ENCODE measurements at regions not wholly inside any gene's neighbourhood (a gene's known extent, or its start where the extent isn't known, plus 50 kb on each side); places are given as distances from the start of the nearest gene placed in this dataset.

DNA sequence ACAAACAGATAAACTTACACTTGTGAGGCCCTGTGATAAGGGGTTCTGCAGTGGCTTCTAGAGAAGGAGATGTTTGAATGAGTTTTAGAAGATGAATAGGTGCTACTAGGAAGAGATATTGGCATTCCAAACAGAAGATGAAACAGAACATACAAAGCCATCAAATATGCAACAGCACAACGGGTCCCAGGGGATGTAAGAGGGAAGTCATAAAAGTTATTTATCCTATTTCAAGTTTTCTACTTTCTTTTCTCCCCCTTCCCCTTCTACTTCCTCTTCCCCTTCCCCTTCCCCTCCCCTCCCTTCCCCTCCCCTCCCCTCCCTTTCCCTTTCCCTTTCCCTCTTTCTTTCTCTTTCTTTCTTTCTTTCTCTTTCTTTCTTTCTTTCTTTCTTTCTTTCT lies 94.9 kb upstream of the CADM1 start:
- TF ChIP-seq, protein P1, sequence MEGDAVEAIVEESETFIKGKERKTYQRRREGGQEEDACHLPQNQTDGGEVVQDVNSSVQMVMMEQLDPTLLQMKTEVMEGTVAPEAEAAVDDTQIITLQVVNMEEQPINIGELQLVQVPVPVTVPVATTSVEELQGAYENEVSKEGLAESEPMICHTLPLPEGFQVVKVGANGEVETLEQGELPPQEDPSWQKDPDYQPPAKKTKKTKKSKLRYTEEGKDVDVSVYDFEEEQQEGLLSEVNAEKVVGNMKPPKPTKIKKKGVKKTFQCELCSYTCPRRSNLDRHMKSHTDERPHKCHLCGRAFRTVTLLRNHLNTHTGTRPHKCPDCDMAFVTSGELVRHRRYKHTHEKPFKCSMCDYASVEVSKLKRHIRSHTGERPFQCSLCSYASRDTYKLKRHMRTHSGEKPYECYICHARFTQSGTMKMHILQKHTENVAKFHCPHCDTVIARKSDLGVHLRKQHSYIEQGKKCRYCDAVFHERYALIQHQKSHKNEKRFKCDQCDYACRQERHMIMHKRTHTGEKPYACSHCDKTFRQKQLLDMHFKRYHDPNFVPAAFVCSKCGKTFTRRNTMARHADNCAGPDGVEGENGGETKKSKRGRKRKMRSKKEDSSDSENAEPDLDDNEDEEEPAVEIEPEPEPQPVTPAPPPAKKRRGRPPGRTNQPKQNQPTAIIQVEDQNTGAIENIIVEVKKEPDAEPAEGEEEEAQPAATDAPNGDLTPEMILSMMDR (IDR thresholded peaks at IDR 0.05): no peak

DNA sequence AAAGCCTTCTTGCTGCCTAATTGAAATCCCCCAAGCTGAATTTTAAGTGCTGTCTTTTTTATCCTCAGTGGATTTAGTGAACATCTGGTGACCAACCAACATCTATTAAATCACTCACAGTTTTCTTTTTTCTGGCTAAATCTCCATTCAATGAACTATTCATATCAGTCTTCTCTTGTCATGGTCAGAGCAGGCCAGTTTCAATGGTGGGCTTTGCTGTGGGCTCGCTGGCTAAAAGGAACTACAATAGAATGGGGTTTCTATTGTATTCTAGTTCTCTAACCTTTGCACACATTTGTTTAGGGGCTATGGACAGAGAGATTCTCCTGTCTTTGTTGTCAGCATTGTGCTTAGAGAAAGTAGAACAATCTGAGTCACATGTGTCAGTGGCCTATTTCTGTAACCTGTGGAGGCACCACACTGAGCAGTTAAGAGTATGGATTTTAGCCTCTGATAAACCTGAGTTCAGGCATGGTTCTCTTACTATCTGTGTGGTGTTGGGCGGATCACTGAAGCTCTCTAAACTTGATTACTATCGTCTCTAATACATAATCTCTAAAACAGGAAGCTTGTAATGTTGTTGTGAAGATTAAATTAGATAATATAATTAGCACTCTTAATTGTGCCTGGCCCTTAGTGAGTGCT lies 94.2 kb upstream of the CADM1 start:
- TF ChIP-seq, protein P1 (IDR thresholded peaks at IDR 0.05): no peak

DNA sequence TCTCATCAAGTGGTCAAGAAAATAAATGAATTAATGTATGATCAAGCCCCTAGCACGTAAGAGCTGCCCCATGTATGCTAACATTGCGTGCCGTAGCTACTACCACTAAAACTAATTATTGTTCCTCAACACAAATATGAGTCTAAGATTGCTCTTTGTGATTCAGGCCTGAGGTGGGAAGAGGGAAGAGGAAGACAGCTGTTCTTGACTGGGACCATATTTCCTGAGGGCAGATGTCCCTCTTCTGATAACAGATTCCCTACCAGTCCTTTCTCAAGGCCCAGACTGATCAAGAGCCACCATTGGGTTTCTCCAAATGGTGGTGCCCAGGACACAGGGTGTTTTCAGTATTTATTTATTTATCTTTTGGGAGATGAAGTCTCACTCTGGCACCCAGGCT lies 87.2 kb upstream of the CADM1 start:
- TF ChIP-seq, protein P1 (IDR thresholded peaks at IDR 0.05): no peak

DNA sequence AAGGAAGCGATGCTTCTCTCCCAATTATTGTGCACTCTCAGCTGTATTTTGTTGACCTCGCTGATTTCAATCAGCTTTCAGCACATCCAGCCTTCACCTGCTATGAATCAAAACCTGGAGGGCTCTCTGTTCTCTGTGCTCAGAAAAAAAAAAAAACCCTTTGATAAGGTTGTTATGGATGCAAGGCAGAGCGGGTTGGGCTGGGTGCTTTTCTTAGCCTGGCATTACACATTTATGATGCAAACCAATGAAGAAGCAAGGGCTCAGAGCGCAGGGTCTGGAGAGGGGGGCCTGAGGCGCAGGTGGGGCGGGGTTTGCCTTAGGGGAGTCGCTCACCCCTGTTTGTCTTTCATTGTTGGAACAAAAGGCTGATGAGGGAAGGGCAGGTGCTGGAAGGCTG lies 86.0 kb upstream of the CADM1 start:
- TF ChIP-seq, protein P1 (IDR thresholded peaks at IDR 0.05): no peak

DNA sequence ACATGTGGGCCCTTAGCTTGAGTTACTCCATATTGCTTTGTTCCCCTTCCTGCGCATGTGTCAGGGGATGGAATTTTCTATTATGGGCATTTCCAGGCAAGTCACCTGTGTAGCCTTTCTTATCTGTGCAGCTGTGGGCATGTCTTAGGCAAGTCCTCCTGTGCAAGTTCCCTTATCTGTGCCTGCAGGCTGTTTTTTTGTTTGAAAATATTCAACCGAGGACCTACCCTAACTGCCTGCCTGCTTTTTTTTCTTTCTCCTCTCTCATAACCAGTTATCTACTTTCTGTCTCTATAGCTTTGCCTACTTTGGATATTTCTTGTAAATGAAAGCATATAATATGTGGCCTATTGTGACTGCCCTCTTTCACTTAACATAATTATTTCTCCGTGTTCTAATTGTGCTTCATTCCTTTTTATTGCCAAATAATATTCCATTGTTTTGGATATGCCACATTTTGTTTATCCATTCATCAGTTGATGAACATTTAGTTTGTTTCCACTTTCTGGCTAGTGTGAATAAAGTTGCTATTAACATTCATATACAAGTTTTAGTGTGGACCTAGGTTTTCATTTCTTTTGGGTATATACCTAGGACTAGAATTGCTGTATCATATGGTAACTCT lies 83.6 kb upstream of the CADM1 start:
- TF ChIP-seq, protein P1 (IDR thresholded peaks at IDR 0.05): no peak

DNA sequence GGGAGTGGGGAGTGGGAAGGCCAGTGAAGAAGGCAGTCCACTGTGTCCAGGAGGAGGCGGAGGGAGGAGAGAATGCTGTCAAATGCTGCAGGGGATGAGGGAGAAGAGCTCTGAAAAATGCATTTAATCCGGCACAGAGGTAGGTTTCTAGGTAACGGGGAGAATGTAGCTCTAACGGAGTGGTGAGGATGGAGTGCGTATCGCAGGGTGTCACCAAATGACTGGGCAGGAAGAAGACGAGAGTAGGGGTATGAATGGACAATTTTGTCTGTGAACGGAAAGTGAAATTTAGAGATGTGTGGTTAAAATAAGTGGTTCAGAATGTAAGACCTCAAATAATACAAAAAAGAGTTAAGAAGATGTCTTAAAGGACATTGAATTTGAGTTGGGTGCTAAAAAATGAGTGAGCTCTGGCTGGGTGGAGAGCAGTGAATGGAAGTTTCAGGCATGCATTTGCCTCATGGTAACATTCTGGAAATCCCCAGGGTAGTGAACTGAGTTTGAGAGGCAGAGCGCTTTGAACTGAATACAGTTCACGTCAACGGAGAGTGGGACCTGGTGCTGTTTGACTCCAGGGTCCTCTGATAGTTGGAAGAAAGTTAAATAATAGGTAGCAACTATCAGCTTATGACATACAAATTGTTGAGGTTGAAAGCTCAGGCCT lies 81.3 kb upstream of the CADM1 start:
- TF ChIP-seq, protein P1 (IDR thresholded peaks at IDR 0.05): no peak

DNA sequence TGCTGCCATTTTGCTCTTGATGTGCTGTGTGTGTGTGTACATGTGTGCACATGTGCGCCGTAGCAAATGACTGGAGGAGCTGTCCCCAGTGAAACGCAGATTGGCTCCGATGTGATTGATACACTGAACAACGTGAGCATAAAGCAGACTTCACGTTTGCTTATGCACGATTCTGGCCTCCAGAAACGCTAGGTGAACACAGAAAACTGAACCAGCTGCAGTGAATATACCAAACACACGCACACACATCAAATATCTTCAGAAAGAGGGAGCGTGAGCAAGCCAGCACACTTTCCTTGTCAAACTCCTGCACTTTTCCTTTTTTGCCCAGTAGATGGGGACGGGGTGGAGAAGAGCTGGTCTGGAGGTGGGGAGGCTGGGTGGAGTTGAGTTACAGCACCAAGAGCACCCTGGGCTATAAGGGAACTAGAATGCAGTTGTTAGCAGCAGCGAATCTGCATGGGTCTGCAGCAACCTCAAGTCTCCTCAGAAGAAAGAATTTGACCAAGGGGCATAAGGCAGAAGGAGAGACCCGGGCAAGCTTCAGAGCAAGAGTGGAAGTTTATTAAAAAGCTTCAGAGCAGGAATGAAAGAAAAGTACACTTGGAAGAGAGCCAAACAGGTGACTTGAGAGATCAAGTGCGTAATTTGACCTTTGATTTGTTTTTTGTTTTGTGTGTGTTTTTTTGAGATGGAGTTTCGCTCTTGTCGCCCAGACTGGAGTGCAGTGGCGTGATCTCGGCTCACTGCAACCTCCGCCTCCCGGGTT lies 77.8 kb upstream of the CADM1 start:
- TF ChIP-seq, protein P1 (IDR thresholded peaks at IDR 0.05): no peak

All from LNCAP (cell line).